Right lobe of liver (tissue), 6 donors: ENCODE measurements at regions not wholly inside any gene's neighbourhood (a gene's known extent, or its start where the extent isn't known, plus 50 kb on each side); places are given as distances from the start of the nearest gene placed in this dataset.

ENCODE experiments used
- ATAC-seq, 4 donors: fragments of 200-7000 bp; cut with Tn5 transposase; one replicate each; pipeline ENCODE4 v1.9.1; 2020; ENCODE audit warnings: mild to moderate bottlenecking in 4 of 4, moderate library complexity in 4 of 4
- DNase-seq, 3 donors: peaks; one replicate each; pipeline ENCODE4 v3.0.0-alpha.2; 2020
- H3K27ac ChIP-seq, 3 donors: fragments of 200-600 bp; one replicate each; pipeline ENCODE4 v1.8.0; 2022
- H3K27me3 ChIP-seq, 2 donors: fragments of 200-600 bp; one replicate each; pipeline ENCODE4 v1.8.0; 2022
- H3K36me3 ChIP-seq, 4 donors: fragments of 200-600 bp; sonication (generic) in 1 of 4; one replicate each; pipeline versions ENCODE4 v1.5.1 to v1.8.0; 2017 to 2022; ENCODE audit warnings: control low read depth in 1 of 4
- H3K4me1 ChIP-seq, 4 donors: fragments of 200-600 bp; sonication (generic) in 1 of 4; one replicate each; pipeline versions ENCODE4 v1.5.1 to v1.8.0; 2017 to 2022; ENCODE audit warnings: control low read depth in 1 of 4
- H3K4me3 ChIP-seq, 3 donors: fragments of 200-600 bp; one replicate each; pipeline ENCODE4 v1.8.0; 2022
- H3K9me3 ChIP-seq, 4 donors: fragments of 200-600 bp; sonication (generic) in 1 of 4; one replicate each; pipeline versions ENCODE4 v1.5.1 to v1.8.0; 2017 to 2022; ENCODE audit warnings: control low read depth in 1 of 4
- CTCF ChIP-seq, 4 donors: fragments of 200-600 bp in 3 of 4; fragments of 450-650 bp in 1 of 4; IDR thresholded peaks; one replicate each; pipeline versions ENCODE4 v1.5.1 to v1.8.0; 2016 to 2022; ENCODE audit warnings: antibody characterized with exemption in 4 of 4, mild to moderate bottlenecking in 2 of 4
- POLR2A ChIP-seq: fragments of 450-650 bp; IDR thresholded peaks from one replicate; pipeline ENCODE4 v1.6.1; 2017; ENCODE audit warnings: antibody characterized with exemption, mild to moderate bottlenecking
- WGBS: methylation state at CpG from one replicate; pipeline ENCODE4 v1.1.6; 2018; ENCODE audit warnings: low coverage, low lambda C conversion rate; ENCODE audit not compliant: insufficient coverage; ENCODE audit errors: missing lambda C conversion rate; 5-methylcytosine and 5-hydroxymethylcytosine counted together
- intact Hi-C, 2 donors: fragments of 100-400 bp; cut with DNase I; formaldehyde crosslinking; loops; one replicate each; pipeline versions ENCODE4 v1.11.2 to v1.14.1; 2022
- donor health status: DM: no; HTN: yes; CAD: no.
- donor health status: DM: no; HTN: no; CAD: no.
- donor health status: DM: no; HTN: no; CAD: no.
- donor health status: DM: no; HTN: yes; CAD: no.
- donor health status: DM: no; HTN: yes; CAD: no.

GRCh38 chr5:17425385-17426070 lies 72.5 kb upstream of the TAF11L2 start:
- DNase-seq = no peak
- H3K27ac ChIP-seq = no peak overlapping the region
- H3K4me3 ChIP-seq = no peak overlapping the region
- intact Hi-C loops = no loop called here
- no peaks in the 10 kb centered on the region for H3K9me3 ChIP-seq
- no peak for TF ChIP-seq CTCF (IDR thresholded peaks at IDR 0.05)
- no peak for TF ChIP-seq POLR2A
- no peak for ATAC-seq
- WGBS = 60% methylated on average over 8 of the region's 8 CpGs
- no peaks in the 10 kb centered on the region for H3K36me3 ChIP-seq
- H3K27me3 ChIP-seq = no peaks in the 10 kb centered on the region
- no peaks in the 10 kb centered on the region for H3K4me1 ChIP-seq

- Histone ChIP-seq H3K36me3 (no peaks in the 10 kb centered on the region), H3K9me3 (no peaks in the 10 kb centered on the region), H3K27ac (no peak overlapping the region), H3K4me1 (no peaks in the 10 kb centered on the region), H3K27me3 (no peaks in the 10 kb centered on the region), H3K4me3 (no peak overlapping the region)
- TF ChIP-seq POLR2A (no peak), CTCF (IDR thresholded peaks at IDR 0.05) (no peak)
- intact Hi-C loops = no loop called here
- ATAC-seq = peak in 1 of 4 donors; percentile 40
- no peak for DNase-seq
- 50% methylated on average over 2 of the region's 2 CpGs for WGBS
Observed at GRCh38 chr5:17426104-17426749, 71.8 kb upstream of the TAF11L2 start.

GRCh38 chr5:17428176-17428800 lies 69.7 kb upstream of the TAF11L2 start:
- WGBS = 42% methylated on average over 7 of the region's 7 CpGs
- no peak for TF ChIP-seq CTCF (IDR thresholded peaks at IDR 0.05)

GRCh38 chr5:17429353-17429752 lies 68.7 kb upstream of the TAF11L2 start:
- ATAC-seq = no peak
- no peaks in the 10 kb centered on the region for H3K4me1 ChIP-seq
- intact Hi-C loops = no loop called here
- H3K9me3 ChIP-seq = no peaks in the 10 kb centered on the region
- no peak overlapping the region for H3K27ac ChIP-seq
- no peaks in the 10 kb centered on the region for H3K27me3 ChIP-seq
- TF ChIP-seq POLR2A = no peak
- TF ChIP-seq CTCF (IDR thresholded peaks at IDR 0.05) = no peak
- no peaks in the 10 kb centered on the region for H3K36me3 ChIP-seq
- no peak for DNase-seq
- 58% methylated on average over 4 of the region's 4 CpGs for WGBS
- no peak overlapping the region for H3K4me3 ChIP-seq

More at GRCh38 chr5:17428176-17428800, 69.7 kb upstream of the TAF11L2 start:
- intact Hi-C loops = no loop called here
- Histone ChIP-seq H3K36me3 (no peaks in the 10 kb centered on the region), H3K4me3 (no peak overlapping the region), H3K27ac (no peak overlapping the region), H3K27me3 (no peaks in the 10 kb centered on the region), H3K9me3 (no peaks in the 10 kb centered on the region), H3K4me1 (no peaks in the 10 kb centered on the region)
- DNase-seq (no peak), ATAC-seq (peak in 1 of 4 donors; percentile 38)
